IMR-90 (cell line): ENCODE measurements at regions not wholly inside any gene's neighbourhood (a gene's known extent, or its start where the extent isn't known, plus 50 kb on each side); places are given as distances from the start of the nearest gene placed in this dataset.
A peak's percentile ranks its signal among the peaks of the same experiment; 100 is the strongest.

Experiments used
- ATAC-seq: fragments of 200-7000 bp; cut with Tn5 transposase; 2 replicates; pipeline ENCODE4 v1.9.1; 2020; ENCODE audit warnings: low read depth, mild to moderate bottlenecking, moderate library complexity
- BruUV-seq: library from RNA; stranded (reverse); fragments of 400-500 nt; replicated peaks from 2 replicates; lab custom pipeline; 2021; lab: Mats Ljungman, UMichigan
- CTCF ChIA-PET: fragments of 300-600 bp; formaldehyde crosslinking; extraction: SDS; loops from one replicate; lab custom pipeline; 2021; ENCODE audit warnings: antibody characterized with exemption; lab: Yijun Ruan, JAX
- POLR2A ChIA-PET: fragments of 300-600 bp; sonication (Branson Sonifier 250); formaldehyde crosslinking; loops from one replicate; lab custom pipeline; 2022; ENCODE audit warnings: antibody characterized with exemption; ENCODE audit not compliant: unreplicated experiment; lab: Charles Lee
- DNase-seq: peaks from one replicate; pipeline ENCODE4 v3.0.0; 2013
- H2AFZ ChIP-seq: replicated peaks from 2 replicates; pipeline ENCODE3; 2013; ENCODE audit warnings: low read length, mild to moderate bottlenecking; ENCODE audit not compliant: poor library complexity
- H2AK5ac ChIP-seq: 2 replicates; pipeline ENCODE4 v1.6.1; 2013; ENCODE audit warnings: low read depth, low read length, inconsistent platforms
- H2AK9ac ChIP-seq: replicated peaks from 2 replicates; pipeline ENCODE3; 2013; ENCODE audit warnings: mild to moderate bottlenecking, low read depth, low read length, moderate library complexity; ENCODE audit not compliant: poor library complexity
- H2BK120ac ChIP-seq: 2 replicates; pipeline ENCODE4 v1.6.1; 2013; ENCODE audit warnings: low read depth, low read length, inconsistent platforms
- H2BK15ac ChIP-seq: 3 replicates; pipeline ENCODE4 v1.6.1; 2013; ENCODE audit warnings: low read depth, low read length, inconsistent platforms
- H2BK20ac ChIP-seq: 2 replicates; pipeline ENCODE4 v1.6.1; 2013; ENCODE audit warnings: low read depth, mild to moderate bottlenecking, inconsistent platforms, low read length, moderate library complexity
- H2BK5ac ChIP-seq: 2 replicates; pipeline ENCODE4 v1.6.1; 2013; ENCODE audit warnings: mild to moderate bottlenecking, low read depth, low read length, inconsistent platforms; ENCODE audit not compliant: poor library complexity, severe bottlenecking
- H3K14ac ChIP-seq: replicated peaks from 2 replicates; pipeline ENCODE4 v1.6.1; 2013; ENCODE audit warnings: low read depth, low read length, inconsistent platforms
- H3K18ac ChIP-seq: 2 replicates; pipeline ENCODE4 v1.6.1; 2013; ENCODE audit warnings: low read depth, low read length, control low read depth
- H3K23ac ChIP-seq: 2 replicates; pipeline ENCODE4 v1.6.1; 2013; ENCODE audit warnings: low read depth, low read length, inconsistent platforms
- H3K27ac ChIP-seq: 2 replicates; pipeline ENCODE4 v1.5.1; 2013; ENCODE audit warnings: mild to moderate bottlenecking, control low read depth, low read length; ENCODE audit not compliant: insufficient read depth
- H3K27me3 ChIP-seq: 2 replicates; pipeline ENCODE4 v1.6.1; 2013; ENCODE audit warnings: low read length; ENCODE audit not compliant: control insufficient read depth, insufficient read depth
- H3K36me3 ChIP-seq: 2 replicates; pipeline ENCODE4 v1.6.1; 2013; ENCODE audit warnings: low read length, mixed read lengths; ENCODE audit not compliant: control insufficient read depth, insufficient read depth
- H3K4ac ChIP-seq: 2 replicates; pipeline ENCODE4 v1.6.1; 2013; ENCODE audit warnings: low read depth, low read length, inconsistent platforms
- H3K4me1 ChIP-seq: 2 replicates; pipeline ENCODE4 v1.6.1; 2013; ENCODE audit warnings: low read length, mixed read lengths; ENCODE audit not compliant: control insufficient read depth, insufficient read depth
- H3K4me2 ChIP-seq: 2 replicates; pipeline ENCODE4 v1.6.1; 2013; ENCODE audit warnings: low read depth, mild to moderate bottlenecking, control low read depth, low read length, moderate library complexity
- H3K4me3 ChIP-seq: 2 replicates; pipeline ENCODE4 v1.5.1; 2013; ENCODE audit warnings: low read depth, mild to moderate bottlenecking, control low read depth, low read length, moderate library complexity; ENCODE audit not compliant: insufficient read depth
- H3K56ac ChIP-seq: 2 replicates; pipeline ENCODE4 v1.6.1; 2013; ENCODE audit warnings: low read length, inconsistent platforms; ENCODE audit not compliant: insufficient read depth; ENCODE audit errors: extremely low read depth
- H3K79me1 ChIP-seq, 2 experiments: 2 replicates each; pipeline ENCODE4 v1.6.1; 2013; ENCODE audit warnings: low read length in 2 of 2, inconsistent platforms in 1 of 2, low read depth in 1 of 2
- H3K9ac ChIP-seq: 2 replicates; pipeline ENCODE4 v1.6.1; 2013; ENCODE audit warnings: low read depth, low read length, control low read depth
- H3K9me1 ChIP-seq: 2 replicates; pipeline ENCODE4 v1.6.1; 2013; ENCODE audit warnings: low read length, inconsistent platforms; ENCODE audit not compliant: insufficient read depth
- H3K9me3 ChIP-seq: 2 replicates; pipeline ENCODE4 v1.6.1; 2013; ENCODE audit warnings: low read length; ENCODE audit not compliant: control insufficient read depth, insufficient read depth
- H4K20me1 ChIP-seq: 2 replicates; pipeline ENCODE4 v1.6.1; 2013; ENCODE audit warnings: low read length, inconsistent platforms; ENCODE audit not compliant: insufficient read depth
- H4K5ac ChIP-seq: 2 replicates; pipeline ENCODE4 v1.6.1; 2013; ENCODE audit warnings: mild to moderate bottlenecking, low read depth, low read length, control low read depth
- H4K8ac ChIP-seq, 2 experiments: 2 replicates each; pipeline ENCODE4 v1.6.1; 2013; ENCODE audit warnings: low read depth in 2 of 2, low read length in 2 of 2, control low read depth in 1 of 2, inconsistent platforms in 1 of 2
- H4K91ac ChIP-seq: 2 replicates; pipeline ENCODE4 v1.6.1; 2013; ENCODE audit warnings: low read depth, low read length, inconsistent platforms; ENCODE audit not compliant: insufficient read depth
- BHLHE40 ChIP-seq: fragments of 150-350 bp; IDR thresholded peaks from 2 replicates; pipeline ENCODE4 v1.6.1; 2016; ENCODE audit warnings: mild to moderate bottlenecking, low read depth, low read length
- MAZ ChIP-seq: IDR thresholded peaks from 2 replicates; pipeline ENCODE4 v1.6.1; 2012; ENCODE audit warnings: low read depth, mild to moderate bottlenecking, low read length, improper control_type of control experiment, moderate library complexity, borderline replicate concordance
- NFE2L2 ChIP-seq: fragments of 150-350 bp; IDR thresholded peaks from 2 replicates; pipeline ENCODE4 v1.6.1; 2016; ENCODE audit warnings: low read depth, mild to moderate bottlenecking, low read length
- WGBS, 2 experiments: methylation state at CpG; one replicate each; pipeline versions ENCODE4 v1.1.5 to v1.1.7; 2013; ENCODE audit warnings: missing lambda C conversion rate in 2 of 2; ENCODE audit not compliant: insufficient read length in 1 of 2; ENCODE audit errors: extremely low coverage in 2 of 2; 5-methylcytosine and 5-hydroxymethylcytosine counted together
- dilution Hi-C: fragments of 300-500 bp; cut with HindIII; formaldehyde crosslinking; loops from one replicate; pipeline ENCODE4 v1.14.3; 2018; ENCODE audit warnings: low sequenced_read_pairs; ENCODE audit not compliant: unreplicated experiment
- in situ Hi-C: fragments of 300-500 bp; cut with MboI; formaldehyde crosslinking; loops from 3 replicates; pipeline ENCODE4 v1.14.3; 2019; ENCODE audit warnings: low sequenced_read_pairs, inconsistent platforms, mixed read lengths
- intact Hi-C: fragments of 100-400 bp; cut with micrococcal nuclease; formaldehyde crosslinking; loops from 2 replicates; pipeline ENCODE4 v1.10.0; 2022
- TF ChIP-seq, protein P1 (sequence below): conservative IDR thresholded peaks from 2 replicates; pipeline ENCODE4 v1.5.1; 2012; ENCODE audit warnings: mild to moderate bottlenecking, low read depth, low read length, improper control_type of control experiment

DNA sequence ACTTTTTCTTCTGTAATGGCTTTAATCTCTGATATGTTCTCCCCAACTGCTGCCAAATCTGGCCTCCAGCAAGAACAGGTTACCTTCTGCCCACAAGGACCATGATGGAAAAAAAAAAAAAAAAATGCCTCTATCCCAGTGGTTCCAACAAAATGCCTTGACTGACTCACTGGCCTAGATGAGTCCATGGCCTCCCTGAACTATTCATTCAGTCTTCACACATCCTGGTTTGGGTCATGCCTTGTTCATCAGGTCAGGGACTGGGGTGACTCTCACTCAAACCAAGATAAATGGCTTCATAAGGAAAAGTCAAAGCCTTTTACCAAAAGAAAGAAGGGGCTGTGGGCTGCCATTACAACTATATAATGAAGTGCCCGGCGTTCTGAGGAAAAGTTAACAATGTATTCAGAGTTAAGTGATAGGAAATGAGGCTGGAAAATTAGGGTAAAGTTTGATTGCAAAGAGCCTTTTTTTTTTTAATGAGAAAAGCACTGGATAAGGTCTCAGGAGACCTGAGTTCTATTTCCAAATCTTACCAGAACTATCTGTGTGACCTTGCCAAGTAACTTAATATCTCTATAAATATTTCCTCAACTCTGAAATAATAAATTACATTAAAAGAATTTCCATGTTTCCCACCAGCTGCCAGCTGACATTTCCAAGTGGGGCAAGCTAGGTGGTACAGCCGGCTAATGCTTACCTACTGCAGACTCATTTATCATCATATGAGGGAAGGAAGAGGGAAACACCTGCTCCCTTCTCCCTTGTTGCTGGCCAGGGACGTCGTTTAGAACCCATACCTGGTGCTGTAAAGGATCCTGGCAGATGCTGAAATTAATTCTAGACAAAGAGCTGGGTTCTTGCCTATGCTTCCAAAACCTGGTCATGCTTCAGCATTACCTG is 380.0 kb upstream of the MARCKS start:
- dilution Hi-C loops (no loop called here), in situ Hi-C loops (no loop called here), intact Hi-C loops (no loop called here)
- Histone ChIP-seq H3K36me3 (no peaks in the 10 kb centered on the region), H3K18ac (no peak overlapping the region), H3K4ac (no peak overlapping the region), H2AFZ (no peak overlapping the region), H2BK120ac (no peak overlapping the region), H3K4me2 (no peak overlapping the region), H3K27ac (no peak overlapping the region), H3K27me3 (no peaks in the 10 kb centered on the region), H3K79me1 (no peaks in the 10 kb centered on the region), H4K20me1 (no peaks in the 10 kb centered on the region), H2AK9ac (no peak overlapping the region), H2BK15ac (no peak overlapping the region), H3K23ac (no peak overlapping the region), H2BK20ac (no peak overlapping the region), H4K5ac (no peak overlapping the region), H3K56ac (no peak overlapping the region), H2BK5ac (no peak overlapping the region), H4K8ac (no peak overlapping the region), H4K91ac (no peak overlapping the region), H2AK5ac (no peak overlapping the region), H3K4me1 (peaks cover 3% of the 10 kb centered on the region; the same call in 1 of the 2 replicates), H3K9me1 (no peaks in the 10 kb centered on the region), H3K9ac (no peak overlapping the region), H3K4me3 (no peak overlapping the region), H3K9me3 (no peaks in the 10 kb centered on the region), H3K14ac (no peak overlapping the region)
- DNase-seq (peak; percentile 40), ATAC-seq (no peak)
- ChIA-PET POLR2A (no interaction called here), CTCF (interaction anchor here (0.9 kb wide), 1 partner anchor 16 kb away, joined by 3 read pairs; no protein-coding TSS in a partner anchor)
- TF ChIP-seq MAZ (no peak), NFE2L2 (no peak), BHLHE40 (no peak)
- TF ChIP-seq, protein P1, sequence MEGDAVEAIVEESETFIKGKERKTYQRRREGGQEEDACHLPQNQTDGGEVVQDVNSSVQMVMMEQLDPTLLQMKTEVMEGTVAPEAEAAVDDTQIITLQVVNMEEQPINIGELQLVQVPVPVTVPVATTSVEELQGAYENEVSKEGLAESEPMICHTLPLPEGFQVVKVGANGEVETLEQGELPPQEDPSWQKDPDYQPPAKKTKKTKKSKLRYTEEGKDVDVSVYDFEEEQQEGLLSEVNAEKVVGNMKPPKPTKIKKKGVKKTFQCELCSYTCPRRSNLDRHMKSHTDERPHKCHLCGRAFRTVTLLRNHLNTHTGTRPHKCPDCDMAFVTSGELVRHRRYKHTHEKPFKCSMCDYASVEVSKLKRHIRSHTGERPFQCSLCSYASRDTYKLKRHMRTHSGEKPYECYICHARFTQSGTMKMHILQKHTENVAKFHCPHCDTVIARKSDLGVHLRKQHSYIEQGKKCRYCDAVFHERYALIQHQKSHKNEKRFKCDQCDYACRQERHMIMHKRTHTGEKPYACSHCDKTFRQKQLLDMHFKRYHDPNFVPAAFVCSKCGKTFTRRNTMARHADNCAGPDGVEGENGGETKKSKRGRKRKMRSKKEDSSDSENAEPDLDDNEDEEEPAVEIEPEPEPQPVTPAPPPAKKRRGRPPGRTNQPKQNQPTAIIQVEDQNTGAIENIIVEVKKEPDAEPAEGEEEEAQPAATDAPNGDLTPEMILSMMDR, result no peak
- BruUV-seq, result no TSS peak
- WGBS, 2 experiments, result no CpG with 5 or more reads among the region's 5 CpGs
